GM04504 (cell line): ENCODE measurements at regions not wholly inside any gene's neighbourhood (a gene's known extent, or its start where the extent isn't known, plus 50 kb on each side); places are given as distances from the start of the nearest gene placed in this dataset.

Source experiments
- DNase-seq: peaks from one replicate; pipeline ENCODE4 v3.0.0-alpha.2; 2012; ENCODE audit warnings: low read depth

GRCh38 chr7:155181768-155182167, 111.6 kb downstream of the HTR5A start:
- no peak for DNase-seq

- DNase-seq: no peak
Observed at GRCh38 chr7:155182406-155182970, 112.4 kb downstream of the HTR5A start.

- DNase-seq: no peak
Observed at GRCh38 chr7:155183655-155184054, 113.5 kb downstream of the HTR5A start.

DNA sequence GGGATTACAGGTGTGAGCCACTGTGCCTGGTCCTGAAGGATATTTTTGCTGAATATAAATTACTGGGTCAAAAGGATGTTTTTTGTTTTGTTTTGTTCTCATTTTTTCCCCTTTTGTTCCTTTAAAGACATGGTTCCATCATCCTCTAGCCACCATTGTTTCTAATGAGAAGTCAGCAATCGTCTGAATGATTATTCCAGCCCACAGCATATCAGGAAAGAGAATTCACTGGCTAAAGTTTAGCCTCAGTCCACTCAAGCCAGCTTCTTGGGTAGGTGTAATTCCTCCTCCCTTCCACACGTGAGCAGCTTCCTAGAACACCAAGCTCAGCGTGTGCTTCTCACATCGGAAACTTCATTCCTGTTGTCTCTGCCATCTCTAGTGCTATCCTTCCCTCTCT, 112.8 kb upstream of the INSIG1 start:
- no peak for DNase-seq

- DNase-seq: no peak
Observed at GRCh38 chr7:155187061-155187785, 110.5 kb upstream of the INSIG1 start.

GRCh38 chr7:155188357-155188756, 109.3 kb upstream of the INSIG1 start:
- DNase-seq: no peak

- DNase-seq: no peak
Observed at GRCh38 chr7:155188821-155189581, 108.7 kb upstream of the INSIG1 start.

DNA sequence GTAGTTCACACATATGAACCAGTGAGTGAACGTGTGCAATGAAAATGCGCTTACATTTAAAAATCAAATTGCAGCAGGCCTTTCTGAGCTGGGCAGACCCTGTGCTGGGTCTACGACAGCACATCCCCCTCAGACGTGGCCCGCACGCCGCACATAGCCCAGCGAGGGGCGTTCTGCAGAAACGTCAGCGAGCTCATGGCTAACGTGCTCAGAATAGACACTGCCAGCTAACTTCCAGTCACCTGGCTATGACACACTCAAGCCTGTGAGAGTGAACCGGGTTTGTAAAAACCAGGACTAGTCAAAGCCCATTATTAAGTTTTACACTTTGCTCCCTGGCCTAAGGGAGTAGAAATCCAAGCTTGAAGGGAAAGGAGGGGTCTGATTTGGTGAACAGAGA, 108.1 kb upstream of the INSIG1 start:
- DNase-seq: no peak

DNA sequence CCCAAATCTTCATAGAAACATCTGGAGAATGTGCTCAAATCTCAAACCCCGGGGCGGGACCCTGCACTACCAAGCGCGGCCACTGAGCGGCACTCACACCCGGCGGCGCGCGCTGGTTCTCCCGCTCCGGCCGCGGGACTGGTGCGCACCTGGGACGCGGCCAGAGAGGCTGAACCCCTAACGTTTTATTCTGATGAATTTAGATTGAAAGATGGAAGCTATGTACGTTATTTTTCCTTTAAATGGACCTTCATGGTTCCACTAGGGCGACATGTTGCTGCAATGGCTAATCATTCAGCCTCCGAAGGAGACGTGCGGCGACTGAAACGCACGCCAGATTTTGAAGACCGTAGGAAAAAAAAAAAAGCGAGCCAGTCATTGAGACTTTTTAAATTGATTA, 107.0 kb upstream of the INSIG1 start:
- DNase-seq: no peak

DNA sequence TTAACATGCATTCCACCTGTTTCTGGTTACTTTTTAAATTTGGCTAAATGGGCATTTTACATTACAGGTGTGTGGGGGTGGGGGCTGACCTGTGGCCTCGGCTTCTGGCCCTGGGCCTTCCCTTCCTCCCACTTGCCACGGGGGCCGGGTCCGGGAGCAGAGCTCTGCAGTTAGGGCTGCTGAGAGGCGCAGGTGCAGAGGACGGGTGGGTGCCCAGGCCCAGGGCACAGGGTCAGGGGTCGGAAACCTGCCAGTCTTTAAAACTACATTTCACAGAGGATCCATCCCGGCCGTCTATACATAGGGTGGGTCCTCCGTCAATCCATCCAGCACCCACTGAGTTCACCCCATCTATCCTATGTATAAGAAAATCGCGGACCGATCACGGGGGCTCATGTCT, 106.5 kb upstream of the INSIG1 start:
- DNase-seq: no peak

- DNase-seq: no peak
Observed at GRCh38 chr7:155191901-155192478, 105.7 kb upstream of the INSIG1 start.

- no peak for DNase-seq
Observed at GRCh38 chr7:155192961-155193640, 104.6 kb upstream of the INSIG1 start.

DNA sequence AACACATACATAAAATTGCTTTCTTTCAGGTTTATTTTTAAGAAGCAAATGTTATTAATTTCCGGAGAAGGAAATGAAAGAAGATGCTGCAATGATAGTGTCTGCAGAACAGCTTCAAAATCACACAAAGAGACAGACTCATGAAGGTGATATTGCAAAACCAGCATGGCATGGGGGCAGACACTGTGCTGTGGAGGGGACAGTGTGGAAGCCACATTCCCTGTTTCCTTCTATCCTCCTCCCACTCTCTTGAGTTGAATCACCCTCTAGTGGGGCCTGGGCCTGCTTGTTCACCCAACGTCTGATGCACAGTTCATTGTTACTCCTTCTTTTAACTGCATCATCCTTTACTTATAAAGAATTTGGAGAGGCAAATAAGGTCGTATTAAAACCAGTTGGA, 104.0 kb upstream of the INSIG1 start:
- DNase-seq: no peak

- DNase-seq: no peak
Observed at GRCh38 chr7:155194382-155195140, 103.1 kb upstream of the INSIG1 start.

DNA sequence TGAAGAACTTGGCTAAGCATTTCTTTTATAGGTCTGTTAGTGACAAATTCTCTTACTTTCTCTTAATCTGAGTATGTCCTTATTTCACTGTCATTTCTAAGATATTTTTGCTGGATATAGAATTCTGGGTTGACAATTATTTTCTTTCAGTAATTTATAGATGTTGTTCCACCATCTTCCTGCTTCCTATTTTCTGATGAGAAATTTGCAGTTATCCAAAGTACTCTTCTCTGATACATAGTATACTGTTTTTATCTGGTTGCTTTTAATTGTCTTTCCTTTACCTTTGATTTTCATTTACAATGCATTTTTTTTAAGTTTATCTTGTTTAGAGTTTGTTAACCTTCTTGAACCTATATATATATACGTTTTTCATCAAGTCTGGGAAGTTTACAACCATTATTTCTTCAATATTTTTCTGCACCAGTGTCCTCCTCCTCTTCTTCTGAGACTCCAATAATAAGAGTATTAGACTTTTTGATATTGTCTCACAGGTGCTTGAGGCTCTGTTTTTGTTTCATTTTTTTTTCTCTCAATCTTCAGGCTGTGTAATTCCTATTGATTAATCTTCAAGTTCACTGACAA, 101.6 kb upstream of the INSIG1 start:
- no peak for DNase-seq

DNA sequence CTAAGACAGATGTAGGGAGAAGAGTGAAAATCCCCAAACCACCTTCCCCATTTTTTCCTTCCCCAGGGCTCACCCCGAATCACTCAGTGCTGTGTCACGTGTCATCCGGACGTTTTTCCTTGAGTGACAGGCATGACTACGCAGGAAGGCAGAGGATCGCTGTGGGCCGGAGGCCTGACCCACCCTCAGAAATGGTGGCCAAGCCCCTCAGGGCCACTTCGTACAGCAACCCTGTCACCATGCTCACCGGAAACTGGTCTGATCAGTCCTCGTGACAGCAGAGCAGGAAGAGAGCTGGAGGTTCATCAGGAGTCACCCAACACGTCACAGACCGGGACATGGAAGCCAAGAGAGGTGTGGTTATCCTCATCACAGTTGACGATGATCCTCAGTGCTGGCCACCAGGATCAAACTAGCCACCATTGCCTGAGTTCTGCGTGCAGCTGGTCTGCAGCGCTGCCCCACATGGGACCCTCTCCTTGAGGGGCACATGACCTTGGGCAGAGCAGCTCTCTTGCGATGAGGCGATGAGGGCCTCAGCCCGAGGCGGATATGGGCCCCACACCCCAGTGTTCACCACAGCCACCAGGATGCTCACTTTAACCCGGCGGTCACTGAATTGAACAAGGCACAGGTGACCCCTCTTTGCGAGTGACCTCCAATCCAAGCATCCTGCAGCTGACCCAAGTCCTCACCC, 99.3 kb upstream of the INSIG1 start:
- no peak for DNase-seq

GRCh38 chr7:155198901-155199845, 98.5 kb upstream of the INSIG1 start:
- no peak for DNase-seq

- DNase-seq: no peak
Observed at GRCh38 chr7:155201325-155202087, 96.2 kb upstream of the INSIG1 start.
